SU-DHL-6 (cell line): ENCODE measurements at regions not wholly inside any gene's neighbourhood (a gene's known extent, or its start where the extent isn't known, plus 50 kb on each side); places are given as distances from the start of the nearest gene placed in this dataset.

Experiments used
- H2AFZ ChIP-seq: fragments of 200-600 bp; sonication (generic); 2 replicates; pipeline ENCODE4 v1.6.1; 2014; ENCODE audit warnings: low read depth, mild to moderate bottlenecking, moderate library complexity, mixed read lengths, antibody characterized with exemption, low read length; ENCODE audit not compliant: severe bottlenecking
- H3F3A ChIP-seq: fragments of 200-600 bp; shearing (Covaris generic); 2 replicates; pipeline ENCODE4 v1.6.0; 2016; ENCODE audit warnings: antibody characterized with exemption, mild to moderate bottlenecking; ENCODE audit not compliant: insufficient read depth
- H3K27ac ChIP-seq: fragments of 200-600 bp; sonication (generic); 2 replicates; pipeline ENCODE4 v1.5.1; 2016; ENCODE audit warnings: low read depth, mild to moderate bottlenecking, low read length, moderate library complexity, mixed read lengths
- H3K27me3 ChIP-seq: fragments of 200-600 bp; sonication (generic), shearing (Covaris generic); 2 replicates; pipeline ENCODE4 v1.6.0; 2014; ENCODE audit warnings: mild to moderate bottlenecking, low read length
- H3K36me3 ChIP-seq: fragments of 200-600 bp; sonication (generic); 2 replicates; pipeline ENCODE4 v1.6.1; 2014; ENCODE audit warnings: mild to moderate bottlenecking, low read length, mixed read lengths
- H3K4me2 ChIP-seq: fragments of 300-600, 200-600 bp; shearing (Covaris generic), sonication (generic); 2 replicates; pipeline ENCODE4 v1.6.0; 2014; ENCODE audit warnings: low read length, low read depth, mild to moderate bottlenecking; ENCODE audit not compliant: poor library complexity, severe bottlenecking
- H3K4me3 ChIP-seq: fragments of 200-600 bp; sonication (generic); 2 replicates; pipeline ENCODE4 v1.5.1; 2014; ENCODE audit warnings: antibody characterized with exemption, low read length, mild to moderate bottlenecking, mixed read lengths; ENCODE audit not compliant: insufficient read depth, poor library complexity, severe bottlenecking
- H3K79me2 ChIP-seq: fragments of 200-600 bp; sonication (generic); 2 replicates; pipeline ENCODE4 v1.6.1; 2014; ENCODE audit warnings: mild to moderate bottlenecking, low read length, moderate library complexity; ENCODE audit not compliant: insufficient read depth
- H3K9ac ChIP-seq: fragments of 200-600 bp; sonication (generic); 2 replicates; pipeline ENCODE4 v1.7.0; 2014; ENCODE audit warnings: mild to moderate bottlenecking, low read length
- H3K9me2 ChIP-seq: fragments of 200-600 bp; sonication (generic); replicated peaks from 2 replicates; pipeline ENCODE4 v1.6.1; 2014; ENCODE audit warnings: low read length; ENCODE audit not compliant: insufficient read depth
- H3K9me3 ChIP-seq: fragments of 200-600 bp; sonication (generic); 2 replicates; pipeline ENCODE4 v1.6.1; 2014; ENCODE audit warnings: low read length, mixed read lengths; ENCODE audit not compliant: insufficient read depth
- H4K20me1 ChIP-seq: fragments of 200-600 bp; sonication (generic); 2 replicates; pipeline ENCODE4 v1.6.1; 2014; ENCODE audit warnings: low read depth, mild to moderate bottlenecking, antibody characterized with exemption, low read length, moderate library complexity, mixed read lengths
- EZH2phosphoT487 ChIP-seq: fragments of 200-600 bp; sonication (generic), shearing (Covaris generic); conservative IDR thresholded peaks from 2 replicates; pipeline ENCODE4 v1.6.1; 2018; ENCODE audit warnings: mild to moderate bottlenecking, antibody characterized with exemption, low read length, moderate library complexity, mixed read lengths
- TF ChIP-seq, protein P1 (sequence below): fragments of 200-600 bp; sonication (generic); IDR thresholded peaks from one replicate; pipeline ENCODE4 v1.5.1; 2017; ENCODE audit warnings: antibody characterized with exemption, mild to moderate bottlenecking, low read length, moderate library complexity; ENCODE audit not compliant: insufficient read depth, poor library complexity, severe bottlenecking

GRCh38 chr3:88267847-88268246 lies 118.1 kb downstream of the C3orf38 start:
- Histone ChIP-seq H3K4me3 (no peak overlapping the region), H3K4me2 (no peak overlapping the region), H3K27me3 (no peaks in the 10 kb centered on the region), H3K36me3 (no peaks in the 10 kb centered on the region), H3K79me2 (no peaks in the 10 kb centered on the region), H3K9me2 (no peaks in the 10 kb centered on the region), H2AFZ (no peak overlapping the region), H3K9me3 (no peaks in the 10 kb centered on the region), H3F3A (no peaks in the 10 kb centered on the region), H3K9ac (no peak overlapping the region), H4K20me1 (no peaks in the 10 kb centered on the region), H3K27ac (no peak overlapping the region)
- TF ChIP-seq, protein P1, sequence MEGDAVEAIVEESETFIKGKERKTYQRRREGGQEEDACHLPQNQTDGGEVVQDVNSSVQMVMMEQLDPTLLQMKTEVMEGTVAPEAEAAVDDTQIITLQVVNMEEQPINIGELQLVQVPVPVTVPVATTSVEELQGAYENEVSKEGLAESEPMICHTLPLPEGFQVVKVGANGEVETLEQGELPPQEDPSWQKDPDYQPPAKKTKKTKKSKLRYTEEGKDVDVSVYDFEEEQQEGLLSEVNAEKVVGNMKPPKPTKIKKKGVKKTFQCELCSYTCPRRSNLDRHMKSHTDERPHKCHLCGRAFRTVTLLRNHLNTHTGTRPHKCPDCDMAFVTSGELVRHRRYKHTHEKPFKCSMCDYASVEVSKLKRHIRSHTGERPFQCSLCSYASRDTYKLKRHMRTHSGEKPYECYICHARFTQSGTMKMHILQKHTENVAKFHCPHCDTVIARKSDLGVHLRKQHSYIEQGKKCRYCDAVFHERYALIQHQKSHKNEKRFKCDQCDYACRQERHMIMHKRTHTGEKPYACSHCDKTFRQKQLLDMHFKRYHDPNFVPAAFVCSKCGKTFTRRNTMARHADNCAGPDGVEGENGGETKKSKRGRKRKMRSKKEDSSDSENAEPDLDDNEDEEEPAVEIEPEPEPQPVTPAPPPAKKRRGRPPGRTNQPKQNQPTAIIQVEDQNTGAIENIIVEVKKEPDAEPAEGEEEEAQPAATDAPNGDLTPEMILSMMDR: no peak
- no peak for TF ChIP-seq EZH2phosphoT487

DNA sequence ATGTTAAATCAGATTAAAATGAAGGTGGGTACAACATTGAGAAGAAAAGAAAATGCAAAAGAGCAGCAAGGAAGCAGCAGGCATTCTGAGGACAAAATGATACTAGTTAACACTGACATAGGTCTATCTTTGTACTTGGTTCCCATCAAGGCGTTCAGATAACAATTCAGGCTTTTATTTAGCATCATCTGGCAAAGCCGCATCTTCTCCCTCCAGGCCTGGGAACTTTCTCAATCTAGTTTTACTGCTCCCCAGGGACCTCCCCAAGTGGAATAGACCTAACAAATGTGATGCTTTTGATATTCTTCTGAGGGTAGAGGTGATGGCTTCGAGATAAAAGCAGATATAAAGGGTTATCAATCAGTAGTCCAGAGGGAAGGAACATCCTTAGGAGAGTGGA lies 130.6 kb downstream of the C3orf38 start:
- Histone ChIP-seq H3K9ac (no peak overlapping the region), H4K20me1 (no peaks in the 10 kb centered on the region), H3K9me3 (no peaks in the 10 kb centered on the region), H3F3A (no peaks in the 10 kb centered on the region), H3K27ac (no peak overlapping the region), H3K4me2 (no peak overlapping the region), H3K4me3 (no peak overlapping the region), H3K79me2 (no peaks in the 10 kb centered on the region), H3K27me3 (no peaks in the 10 kb centered on the region), H3K9me2 (no peaks in the 10 kb centered on the region), H2AFZ (no peak overlapping the region), H3K36me3 (no peaks in the 10 kb centered on the region)
- TF ChIP-seq EZH2phosphoT487: no peak
- TF ChIP-seq, protein P1: no peak

- TF ChIP-seq, protein P1: no peak
- TF ChIP-seq EZH2phosphoT487: no peak
- H3K9ac ChIP-seq: no peak overlapping the region
Observed at GRCh38 chr3:88282528-88283241, 132.9 kb downstream of the C3orf38 start.

More at GRCh38 chr3:88282528-88283241, 132.9 kb downstream of the C3orf38 start:
- no peaks in the 10 kb centered on the region for H3F3A ChIP-seq
- H3K27ac ChIP-seq: no peak overlapping the region
- no peak overlapping the region for H3K4me3 ChIP-seq
- no peaks in the 10 kb centered on the region for H3K27me3 ChIP-seq
- no peak overlapping the region for H2AFZ ChIP-seq
- H4K20me1 ChIP-seq: no peaks in the 10 kb centered on the region
- H3K79me2 ChIP-seq: no peaks in the 10 kb centered on the region
- H3K4me2 ChIP-seq: no peak overlapping the region
- no peaks in the 10 kb centered on the region for H3K9me3 ChIP-seq
- H3K9me2 ChIP-seq: no peaks in the 10 kb centered on the region
- no peaks in the 10 kb centered on the region for H3K36me3 ChIP-seq
